ENCODE measurements at regions not wholly inside any gene's neighbourhood (a gene's known extent, or its start where the extent isn't known, plus 50 kb on each side); places are given as distances from the start of the nearest gene placed in this dataset.

GRCh38 chr5:22970491-22970890 is 117.3 kb upstream of the CDH12 start:
- TF ChIP-seq CTCF (conservative IDR thresholded peaks at IDR 0.05 in 1 of 2, IDR thresholded peaks at IDR 0.05 in 1 of 2; ENCODE audit: low read depth in 1 of 2, low read length in 2 of 2) (no peak), EZH2 (IDR thresholded peaks at IDR 0.05; ENCODE audit: low read length, missing control alignments) (no peak)

Measured in fibroblast of lung (primary cell).